ENCODE measurements at regions not wholly inside any gene's neighbourhood (a gene's known extent, or its start where the extent isn't known, plus 50 kb on each side); places are given as distances from the start of the nearest gene placed in this dataset.

GRCh38 chr2:14684516-14684915, 52.0 kb downstream of the LRATD1 start:
- no peak for TF ChIP-seq CTCF (IDR thresholded peaks at IDR 0.05; ENCODE audit: low read depth, low read length, missing control alignments)
- no peak for DNase-seq (ENCODE audit: low read depth)
- H3K4me3 ChIP-seq (ENCODE audit: low read depth, low read length): no peak overlapping the region

GRCh38 chr2:14690926-14691325, 58.4 kb downstream of the LRATD1 start:
- no peak for DNase-seq (ENCODE audit: low read depth)
- TF ChIP-seq CTCF (IDR thresholded peaks at IDR 0.05; ENCODE audit: low read depth, low read length, missing control alignments): no peak
- no peak overlapping the region for H3K4me3 ChIP-seq (ENCODE audit: low read depth, low read length)

GRCh38 chr2:14693874-14694273, 61.4 kb downstream of the LRATD1 start:
- no peak for TF ChIP-seq CTCF (IDR thresholded peaks at IDR 0.05; ENCODE audit: low read depth, low read length, missing control alignments)
- no peak overlapping the region for H3K4me3 ChIP-seq (ENCODE audit: low read depth, low read length)
- DNase-seq (ENCODE audit: low read depth): no peak

- no peak overlapping the region for H3K4me3 ChIP-seq (ENCODE audit: low read depth, low read length)
- no peak for DNase-seq (ENCODE audit: low read depth)
- no peak for TF ChIP-seq CTCF (IDR thresholded peaks at IDR 0.05; ENCODE audit: low read depth, low read length, missing control alignments)
Observed at GRCh38 chr2:14700753-14701152, 68.2 kb downstream of the LRATD1 start.

DNA sequence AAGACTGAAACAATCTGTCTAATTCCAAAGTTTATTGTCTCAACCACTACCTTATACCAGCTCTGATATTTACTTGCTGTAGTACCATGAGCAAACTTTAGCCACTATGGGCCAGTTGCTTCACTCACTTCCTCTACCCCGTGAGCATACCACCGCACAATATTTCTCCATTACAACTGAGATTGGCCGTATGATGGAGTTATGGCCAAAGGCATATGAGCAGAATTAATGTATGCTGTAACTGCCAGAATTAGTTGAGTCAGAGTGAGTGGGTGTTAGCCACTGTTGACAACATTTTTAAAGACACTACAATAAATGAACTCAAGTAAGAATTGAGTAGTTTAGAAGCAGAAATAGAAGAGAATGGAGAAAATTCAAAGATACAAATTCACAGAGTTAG, 69.7 kb downstream of the LRATD1 start:
- no peak for TF ChIP-seq CTCF (IDR thresholded peaks at IDR 0.05; ENCODE audit: low read depth, low read length, missing control alignments)
- no peak overlapping the region for H3K4me3 ChIP-seq (ENCODE audit: low read depth, low read length)
- no peak for DNase-seq (ENCODE audit: low read depth)

GRCh38 chr2:14706201-14706600, 73.7 kb downstream of the LRATD1 start:
- no peak for TF ChIP-seq CTCF (IDR thresholded peaks at IDR 0.05; ENCODE audit: low read depth, low read length, missing control alignments)
- DNase-seq (ENCODE audit: low read depth): no peak
- no peak overlapping the region for H3K4me3 ChIP-seq (ENCODE audit: low read depth, low read length)

- H3K4me3 ChIP-seq (ENCODE audit: low read depth, low read length): no peak overlapping the region
- TF ChIP-seq CTCF (IDR thresholded peaks at IDR 0.05; ENCODE audit: low read depth, low read length, missing control alignments): no peak
- no peak for DNase-seq (ENCODE audit: low read depth)
Observed at GRCh38 chr2:14712111-14712510, 79.6 kb downstream of the LRATD1 start.
